ENCODE measurements at regions not wholly inside any gene's neighbourhood (a gene's known extent, or its start where the extent isn't known, plus 50 kb on each side); places are given as distances from the start of the nearest gene placed in this dataset.

- H3K36me3 ChIP-seq (replicated peaks; ENCODE audit: low read depth, low read length) = no peaks in the 10 kb centered on the region
- H3K27ac ChIP-seq (ENCODE audit: low read length) = no peak overlapping the region
- H4K20me1 ChIP-seq (ENCODE audit: insufficient read depth, low read length) = no peaks in the 10 kb centered on the region
- H3K79me2 ChIP-seq (ENCODE audit: low read length) = no peaks in the 10 kb centered on the region
- TF ChIP-seq EZH2phosphoT487 (IDR thresholded peaks at IDR 0.05; ENCODE audit: low read depth) = no peak
- TF ChIP-seq, protein P1, sequence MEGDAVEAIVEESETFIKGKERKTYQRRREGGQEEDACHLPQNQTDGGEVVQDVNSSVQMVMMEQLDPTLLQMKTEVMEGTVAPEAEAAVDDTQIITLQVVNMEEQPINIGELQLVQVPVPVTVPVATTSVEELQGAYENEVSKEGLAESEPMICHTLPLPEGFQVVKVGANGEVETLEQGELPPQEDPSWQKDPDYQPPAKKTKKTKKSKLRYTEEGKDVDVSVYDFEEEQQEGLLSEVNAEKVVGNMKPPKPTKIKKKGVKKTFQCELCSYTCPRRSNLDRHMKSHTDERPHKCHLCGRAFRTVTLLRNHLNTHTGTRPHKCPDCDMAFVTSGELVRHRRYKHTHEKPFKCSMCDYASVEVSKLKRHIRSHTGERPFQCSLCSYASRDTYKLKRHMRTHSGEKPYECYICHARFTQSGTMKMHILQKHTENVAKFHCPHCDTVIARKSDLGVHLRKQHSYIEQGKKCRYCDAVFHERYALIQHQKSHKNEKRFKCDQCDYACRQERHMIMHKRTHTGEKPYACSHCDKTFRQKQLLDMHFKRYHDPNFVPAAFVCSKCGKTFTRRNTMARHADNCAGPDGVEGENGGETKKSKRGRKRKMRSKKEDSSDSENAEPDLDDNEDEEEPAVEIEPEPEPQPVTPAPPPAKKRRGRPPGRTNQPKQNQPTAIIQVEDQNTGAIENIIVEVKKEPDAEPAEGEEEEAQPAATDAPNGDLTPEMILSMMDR (IDR thresholded peaks at IDR 0.05; ENCODE audit: low read depth, low read length) = no peak
- H3K27me3 ChIP-seq (ENCODE audit: low read depth, low read length) = peaks cover 12% of the 10 kb centered on the region
- H2AFZ ChIP-seq (ENCODE audit: low read depth, low read length) = no peak overlapping the region
- H3K4me2 ChIP-seq (ENCODE audit: low read length) = no peak overlapping the region
- H3K4me1 ChIP-seq (ENCODE audit: low read length) = no peaks in the 10 kb centered on the region
- H3K9ac ChIP-seq (ENCODE audit: low read length) = no peak overlapping the region
- H3K4me3 ChIP-seq (ENCODE audit: low read length) = no peak overlapping the region
- no peaks in the 10 kb centered on the region for H3K9me3 ChIP-seq (ENCODE audit: insufficient read depth, low read length)
These were observed 77.3 kb upstream of the RPH3A start for GRCh38 chr12:112714166-112714710.

GRCh38 chr12:112716099-112717093 is 75.2 kb upstream of the RPH3A start:
- H3K36me3 ChIP-seq (replicated peaks; ENCODE audit: low read depth, low read length) = no peaks in the 10 kb centered on the region
- peaks cover 26% of the 10 kb centered on the region for H3K27me3 ChIP-seq (ENCODE audit: low read depth, low read length)
- no peaks in the 10 kb centered on the region for H3K9me3 ChIP-seq (ENCODE audit: insufficient read depth, low read length)
- H3K27ac ChIP-seq (ENCODE audit: low read length) = no peak overlapping the region
- H3K9ac ChIP-seq (ENCODE audit: low read length) = no peak overlapping the region
- no peak for TF ChIP-seq EZH2phosphoT487 (IDR thresholded peaks at IDR 0.05; ENCODE audit: low read depth)
- TF ChIP-seq, protein P1 (IDR thresholded peaks at IDR 0.05; ENCODE audit: low read depth, low read length) = no peak
- H2AFZ ChIP-seq (ENCODE audit: low read depth, low read length) = peak overlapping the region; percentile 85
- H3K4me3 ChIP-seq (ENCODE audit: low read length) = no peak overlapping the region
- 0 out of 2 replicates have a peak overlapping the region, but pooled peaks have one; percentile 9 for H3K4me2 ChIP-seq (ENCODE audit: low read length)
- H3K79me2 ChIP-seq (ENCODE audit: low read length) = no peaks in the 10 kb centered on the region
- no peaks in the 10 kb centered on the region for H4K20me1 ChIP-seq (ENCODE audit: insufficient read depth, low read length)
- no peaks in the 10 kb centered on the region for H3K4me1 ChIP-seq (ENCODE audit: low read length)

GRCh38 chr12:112728864-112729263 is 62.7 kb upstream of the RPH3A start:
- H3K27me3 ChIP-seq (ENCODE audit: low read depth, low read length) = peaks cover 17% of the 10 kb centered on the region
- no peak overlapping the region for H3K9ac ChIP-seq (ENCODE audit: low read length)
- no peaks in the 10 kb centered on the region for H3K79me2 ChIP-seq (ENCODE audit: low read length)
- no peaks in the 10 kb centered on the region for H4K20me1 ChIP-seq (ENCODE audit: insufficient read depth, low read length)
- no peak overlapping the region for H2AFZ ChIP-seq (ENCODE audit: low read depth, low read length)
- no peak overlapping the region for H3K4me3 ChIP-seq (ENCODE audit: low read length)
- no peak overlapping the region for H3K27ac ChIP-seq (ENCODE audit: low read length)
- H3K9me3 ChIP-seq (ENCODE audit: insufficient read depth, low read length) = no peaks in the 10 kb centered on the region
- H3K36me3 ChIP-seq (replicated peaks; ENCODE audit: low read depth, low read length) = no peaks in the 10 kb centered on the region
- H3K4me1 ChIP-seq (ENCODE audit: low read length) = no peaks in the 10 kb centered on the region
- H3K4me2 ChIP-seq (ENCODE audit: low read length) = no peak overlapping the region
- TF ChIP-seq EZH2phosphoT487 (IDR thresholded peaks at IDR 0.05; ENCODE audit: low read depth) = no peak
- TF ChIP-seq, protein P1 (IDR thresholded peaks at IDR 0.05; ENCODE audit: low read depth, low read length) = no peak
